ENCODE measurements at regions not wholly inside any gene's neighbourhood (a gene's known extent, or its start where the extent isn't known, plus 50 kb on each side); places are given as distances from the start of the nearest gene placed in this dataset.

- POLR2A ChIA-PET (ENCODE audit: unreplicated experiment) = no interaction called here
- TF ChIP-seq, protein P1, sequence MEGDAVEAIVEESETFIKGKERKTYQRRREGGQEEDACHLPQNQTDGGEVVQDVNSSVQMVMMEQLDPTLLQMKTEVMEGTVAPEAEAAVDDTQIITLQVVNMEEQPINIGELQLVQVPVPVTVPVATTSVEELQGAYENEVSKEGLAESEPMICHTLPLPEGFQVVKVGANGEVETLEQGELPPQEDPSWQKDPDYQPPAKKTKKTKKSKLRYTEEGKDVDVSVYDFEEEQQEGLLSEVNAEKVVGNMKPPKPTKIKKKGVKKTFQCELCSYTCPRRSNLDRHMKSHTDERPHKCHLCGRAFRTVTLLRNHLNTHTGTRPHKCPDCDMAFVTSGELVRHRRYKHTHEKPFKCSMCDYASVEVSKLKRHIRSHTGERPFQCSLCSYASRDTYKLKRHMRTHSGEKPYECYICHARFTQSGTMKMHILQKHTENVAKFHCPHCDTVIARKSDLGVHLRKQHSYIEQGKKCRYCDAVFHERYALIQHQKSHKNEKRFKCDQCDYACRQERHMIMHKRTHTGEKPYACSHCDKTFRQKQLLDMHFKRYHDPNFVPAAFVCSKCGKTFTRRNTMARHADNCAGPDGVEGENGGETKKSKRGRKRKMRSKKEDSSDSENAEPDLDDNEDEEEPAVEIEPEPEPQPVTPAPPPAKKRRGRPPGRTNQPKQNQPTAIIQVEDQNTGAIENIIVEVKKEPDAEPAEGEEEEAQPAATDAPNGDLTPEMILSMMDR (conservative IDR thresholded peaks at IDR 0.05; ENCODE audit: low read depth, low read length) = no peak
- TF ChIP-seq, protein P2, sequence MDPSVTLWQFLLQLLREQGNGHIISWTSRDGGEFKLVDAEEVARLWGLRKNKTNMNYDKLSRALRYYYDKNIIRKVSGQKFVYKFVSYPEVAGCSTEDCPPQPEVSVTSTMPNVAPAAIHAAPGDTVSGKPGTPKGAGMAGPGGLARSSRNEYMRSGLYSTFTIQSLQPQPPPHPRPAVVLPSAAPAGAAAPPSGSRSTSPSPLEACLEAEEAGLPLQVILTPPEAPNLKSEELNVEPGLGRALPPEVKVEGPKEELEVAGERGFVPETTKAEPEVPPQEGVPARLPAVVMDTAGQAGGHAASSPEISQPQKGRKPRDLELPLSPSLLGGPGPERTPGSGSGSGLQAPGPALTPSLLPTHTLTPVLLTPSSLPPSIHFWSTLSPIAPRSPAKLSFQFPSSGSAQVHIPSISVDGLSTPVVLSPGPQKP (IDR thresholded peaks at IDR 0.05; ENCODE audit: borderline replicate concordance, low read depth, low read length) = no peak
- TF ChIP-seq CHD1 (IDR thresholded peaks at IDR 0.05; ENCODE audit: low read depth, low read length) = no peak
- no peak for TF ChIP-seq RCOR1 (IDR thresholded peaks at IDR 0.05; ENCODE audit: insufficient replicate concordance, low read length)
- no peak for TF ChIP-seq USF2 (IDR thresholded peaks at IDR 0.05; ENCODE audit: low read depth, low read length)
- no peak for TF ChIP-seq MXI1 (IDR thresholded peaks at IDR 0.05; ENCODE audit: borderline replicate concordance, low read depth, low read length)
- no peak for TF ChIP-seq POLR2A (IDR thresholded peaks at IDR 0.05; ENCODE audit: low read depth, low read length)
- no peak for TF ChIP-seq RFX5 (IDR thresholded peaks at IDR 0.05; ENCODE audit: low read depth, low read length)
- no peak for TF ChIP-seq MAFK (IDR thresholded peaks at IDR 0.05; ENCODE audit: low read depth, low read length)
- TF ChIP-seq RAD21 (IDR thresholded peaks at IDR 0.05; ENCODE audit: low read length) = no peak
- TF ChIP-seq FOS (IDR thresholded peaks at IDR 0.05; ENCODE audit: low read depth, low read length) = no peak
- no peak for TF ChIP-seq CEBPB (IDR thresholded peaks at IDR 0.05; ENCODE audit: low read depth, low read length)
- Histone ChIP-seq H4K20me1 (ENCODE audit: insufficient read depth, low read length) (no peaks in the 10 kb centered on the region), H3K4me2 (ENCODE audit: low read depth, low read length) (peak overlapping the region; percentile 22; the same call in 1 of the 2 replicates), H2BK15ac (ENCODE audit: low read depth, low read length) (no peak overlapping the region), H3K27ac (ENCODE audit: insufficient read depth, low read length) (no peak overlapping the region), H4K5ac (ENCODE audit: low read depth, low read length) (peak overlapping the region; percentile 72), H4K91ac (ENCODE audit: insufficient read depth, low read depth, low read length) (no peak overlapping the region; the same call in 1 of the 2 replicates), H2BK20ac (ENCODE audit: low read depth, low read length) (no peak overlapping the region), H2BK5ac (ENCODE audit: low read depth, low read length, poor library complexity, severe bottlenecking) (peak overlapping the region; percentile 83), H3K27me3 (ENCODE audit: control insufficient read depth, insufficient read depth, low read length) (no peaks in the 10 kb centered on the region), H3K4me1 (ENCODE audit: control insufficient read depth, insufficient read depth, low read length) (peaks cover 5% of the 10 kb centered on the region; the same call in 1 of the 2 replicates), H3K9ac (ENCODE audit: low read depth, low read length) (no peak overlapping the region), H2AFZ (replicated peaks; ENCODE audit: low read length, poor library complexity) (no peak overlapping the region), H3K56ac (ENCODE audit: extremely low read depth, insufficient read depth, low read length) (no peak overlapping the region), H3K18ac (ENCODE audit: low read depth, low read length) (peak overlapping the region; percentile 42), H3K9me1 (ENCODE audit: insufficient read depth, low read length) (no peaks in the 10 kb centered on the region), H2AK9ac (replicated peaks; ENCODE audit: low read depth, low read length, poor library complexity) (no peak overlapping the region), H3K23ac (ENCODE audit: low read depth, low read length) (no peak overlapping the region), H3K4me3 (ENCODE audit: insufficient read depth, low read depth, low read length) (no peak overlapping the region), H3K36me3 (ENCODE audit: control insufficient read depth, insufficient read depth, low read length) (no peaks in the 10 kb centered on the region), H2BK120ac (ENCODE audit: low read depth, low read length) (no peak overlapping the region), H2AK5ac (ENCODE audit: low read depth, low read length) (peak overlapping the region; percentile 56; the same call in 1 of the 2 replicates), H4K8ac (ENCODE audit: low read depth in 2 of 2, low read length in 2 of 2) (peak overlapping the region in 1 of 2 experiments; percentile 26; a peak in 1 of 4 replicates), H3K9me3 (ENCODE audit: control insufficient read depth, insufficient read depth, low read length) (no peaks in the 10 kb centered on the region), H3K14ac (replicated peaks; ENCODE audit: low read depth, low read length) (no peak overlapping the region), H3K79me1 (ENCODE audit: low read depth in 1 of 2, low read length in 2 of 2) (no peaks in the 10 kb centered on the region), H3K4ac (ENCODE audit: low read depth, low read length) (no peak overlapping the region)
- WGBS, 2 experiments (ENCODE audit: extremely low coverage in 2 of 2, insufficient read length in 1 of 2) = 80% methylated on average over 1 of the region's 3 CpGs; no CpG with 5 or more reads in 1 of the 2 experiments
- CTCF ChIA-PET = interaction anchor here (1.0 kb wide), 1 partner anchor 12 kb away, joined by 3 read pairs; no protein-coding TSS in a partner anchor
- no TSS peak for BruUV-seq (replicated peaks)
- DNase-seq = no peak
- intact Hi-C loops (cut with micrococcal nuclease) = no loop called here
- dilution Hi-C loops (cut with HindIII; ENCODE audit: low sequenced_read_pairs, unreplicated experiment) = no loop called here
- ATAC-seq (ENCODE audit: low read depth) = no peak
- in situ Hi-C loops (cut with MboI; ENCODE audit: low sequenced_read_pairs) = no loop called here
These were observed 89.8 kb downstream of the UCHL1 start for GRCh38 chr4:41346306-41347061.

Measured in IMR-90 (cell line).